ENCODE measurements at regions not wholly inside any gene's neighbourhood (a gene's known extent, or its start where the extent isn't known, plus 50 kb on each side); places are given as distances from the start of the nearest gene placed in this dataset.

DNA sequence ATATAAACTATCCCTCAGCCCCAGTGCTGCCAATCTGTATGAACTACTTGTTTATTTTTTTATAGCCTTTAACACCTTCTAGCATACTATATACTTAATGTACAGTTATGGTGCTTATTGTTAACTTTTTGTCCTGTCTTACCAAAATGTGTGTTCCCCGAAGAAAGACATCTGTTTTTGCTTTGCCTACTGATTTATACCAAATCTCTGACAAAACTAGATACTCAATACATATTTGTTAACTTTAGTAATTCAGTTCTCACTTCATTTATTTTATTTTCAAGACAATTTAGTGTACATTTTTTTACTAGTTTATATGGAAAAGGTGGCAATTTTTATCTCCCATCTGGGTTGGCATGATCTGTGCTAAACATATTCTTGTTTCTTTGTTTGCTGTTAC lies 824.3 kb upstream of the ATXN8OS start:
- in situ Hi-C loops (cut with MboI) = no loop called here
- no peak for TF ChIP-seq DPF2 (IDR thresholded peaks at IDR 0.05)
- TF ChIP-seq MTA2 (IDR thresholded peaks at IDR 0.05; ENCODE audit: low read depth) = no peak
- no peak for TF ChIP-seq BACH1 (IDR thresholded peaks at IDR 0.05; ENCODE audit: borderline replicate concordance)
- no peak for TF ChIP-seq CREB1 (IDR thresholded peaks at IDR 0.05; ENCODE audit: low read depth)
- TF ChIP-seq RBBP5 (conservative IDR thresholded peaks at IDR 0.05) = no peak
- no peak for TF ChIP-seq CREM (IDR thresholded peaks at IDR 0.05; ENCODE audit: low read depth)
- no peak for TF ChIP-seq HDAC2 (IDR thresholded peaks at IDR 0.05)
- ChIA-PET POLR2A (no interaction called here), SMC1A (ENCODE audit: uncharacterized antibody, unreplicated experiment) (interaction anchor here (1.3 kb wide), 1 partner anchor 8 kb away, joined by 5 read pairs; no protein-coding TSS in a partner anchor), RAD21 (ENCODE audit: unreplicated experiment) (no interaction called here), CTCF (no interaction called here)
- DNase-seq (ENCODE audit: low read depth, low spot score) (no peak), FAIRE-seq (no peak), ATAC-seq (no peak)
- BruUV-seq (replicated peaks) = no TSS peak
- intact Hi-C loops (cut with micrococcal nuclease; ENCODE audit: unreplicated experiment) = no loop called here
- no peaks in the 10 kb centered on the region for H3K9me3 ChIP-seq (replicated peaks; ENCODE audit: control insufficient read depth, insufficient read depth, low read length)
- H3K4me1 ChIP-seq (ENCODE audit: control insufficient read depth, insufficient read depth, low read length) = no peaks in the 10 kb centered on the region
- H3K27ac ChIP-seq (ENCODE audit: control insufficient read depth, insufficient read depth) = no peak overlapping the region
- no peak overlapping the region for H3K9ac ChIP-seq (ENCODE audit: control insufficient read depth, insufficient read depth, low read length)
- no peaks in the 10 kb centered on the region for H3K36me3 ChIP-seq (ENCODE audit: control insufficient read depth in 2 of 2, insufficient read depth in 2 of 2, low read length in 1 of 2)
- H3K79me2 ChIP-seq (ENCODE audit: control insufficient read depth, insufficient read depth, low read length) = no peaks in the 10 kb centered on the region
- H3K4me3 ChIP-seq = no peak overlapping the region
- no peaks in the 10 kb centered on the region for H4K20me1 ChIP-seq (ENCODE audit: control insufficient read depth, insufficient read depth)
- WGBS (ENCODE audit: insufficient coverage, insufficient replicate concordance, low lambda C conversion rate, missing lambda C conversion rate) = 37% methylated on average over 1 of the region's 1 CpG
- H3K27me3 ChIP-seq (replicated peaks in 1 of 2; ENCODE audit: control insufficient read depth in 2 of 2, insufficient read depth in 2 of 2, low read length in 1 of 2) = no peaks in the 10 kb centered on the region
- no peak overlapping the region for H2AFZ ChIP-seq (ENCODE audit: control insufficient read depth, low read depth, low read length)
- no peak overlapping the region for H3K4me2 ChIP-seq (ENCODE audit: control insufficient read depth, insufficient read depth)

GRCh38 chr13:69280399-69280798 lies 827.2 kb upstream of the ATXN8OS start:
- WGBS (ENCODE audit: insufficient coverage, insufficient replicate concordance, low lambda C conversion rate, missing lambda C conversion rate) = 0% methylated on average over 4 of the region's 4 CpGs
- ATAC-seq (no peak), DNase-seq (ENCODE audit: low read depth, low spot score) (no peak), FAIRE-seq (no peak)
- H3K36me3 ChIP-seq (ENCODE audit: control insufficient read depth in 2 of 2, insufficient read depth in 2 of 2, low read length in 1 of 2) = no peaks in the 10 kb centered on the region
- intact Hi-C loops (cut with micrococcal nuclease; ENCODE audit: unreplicated experiment) = no loop called here
- ChIA-PET CTCF (interaction anchor here (1.4 kb wide), 1 partner anchor 13 kb away, joined by 4 read pairs; no protein-coding TSS in a partner anchor), SMC1A (ENCODE audit: uncharacterized antibody, unreplicated experiment) (interaction anchor here (0.6 to 1.4 kb wide), 6 partner anchors 9 to 924 kb away, joined by 3 to 7 read pairs (median 3); no protein-coding TSS in a partner anchor), RAD21 (ENCODE audit: unreplicated experiment) (no interaction called here), POLR2A (interaction anchor here (0.5 kb wide), 1 partner anchor 1515 kb away, joined by 3 read pairs; no protein-coding TSS in a partner anchor)
- no peak overlapping the region for H3K4me2 ChIP-seq (ENCODE audit: control insufficient read depth, insufficient read depth)
- H3K9ac ChIP-seq (ENCODE audit: control insufficient read depth, insufficient read depth, low read length) = no peak overlapping the region
- H3K27me3 ChIP-seq (replicated peaks in 1 of 2; ENCODE audit: control insufficient read depth in 2 of 2, insufficient read depth in 2 of 2, low read length in 1 of 2) = no peaks in the 10 kb centered on the region
- in situ Hi-C loops (cut with MboI) = no loop called here
- H3K9me3 ChIP-seq (replicated peaks; ENCODE audit: control insufficient read depth, insufficient read depth, low read length) = no peaks in the 10 kb centered on the region
- BruUV-seq (replicated peaks) = no TSS peak
- H3K27ac ChIP-seq (ENCODE audit: control insufficient read depth, insufficient read depth) = no peak overlapping the region
- H2AFZ ChIP-seq (ENCODE audit: control insufficient read depth, low read depth, low read length) = no peak overlapping the region
- H3K4me3 ChIP-seq = no peak overlapping the region
- no peaks in the 10 kb centered on the region for H3K79me2 ChIP-seq (ENCODE audit: control insufficient read depth, insufficient read depth, low read length)
- no peaks in the 10 kb centered on the region for H3K4me1 ChIP-seq (ENCODE audit: control insufficient read depth, insufficient read depth, low read length)
- no peaks in the 10 kb centered on the region for H4K20me1 ChIP-seq (ENCODE audit: control insufficient read depth, insufficient read depth)
- TF ChIP-seq ELK1 (IDR thresholded peaks at IDR 0.05; ENCODE audit: low read depth, low read length) (no peak), NFYB (IDR thresholded peaks at IDR 0.05; ENCODE audit: insufficient read depth, low read depth, low read length) (no peak), BHLHE40 (IDR thresholded peaks at IDR 0.05; ENCODE audit: borderline replicate concordance in 1 of 2, low read depth in 2 of 2, low read length in 1 of 2) (no peak), NR2F1 (conservative IDR thresholded peaks at IDR 0.05) (no peak), KLF5 (IDR thresholded peaks at IDR 0.05; ENCODE audit: partially characterized antibody) (no peak)
- TF ChIP-seq, protein P1, sequence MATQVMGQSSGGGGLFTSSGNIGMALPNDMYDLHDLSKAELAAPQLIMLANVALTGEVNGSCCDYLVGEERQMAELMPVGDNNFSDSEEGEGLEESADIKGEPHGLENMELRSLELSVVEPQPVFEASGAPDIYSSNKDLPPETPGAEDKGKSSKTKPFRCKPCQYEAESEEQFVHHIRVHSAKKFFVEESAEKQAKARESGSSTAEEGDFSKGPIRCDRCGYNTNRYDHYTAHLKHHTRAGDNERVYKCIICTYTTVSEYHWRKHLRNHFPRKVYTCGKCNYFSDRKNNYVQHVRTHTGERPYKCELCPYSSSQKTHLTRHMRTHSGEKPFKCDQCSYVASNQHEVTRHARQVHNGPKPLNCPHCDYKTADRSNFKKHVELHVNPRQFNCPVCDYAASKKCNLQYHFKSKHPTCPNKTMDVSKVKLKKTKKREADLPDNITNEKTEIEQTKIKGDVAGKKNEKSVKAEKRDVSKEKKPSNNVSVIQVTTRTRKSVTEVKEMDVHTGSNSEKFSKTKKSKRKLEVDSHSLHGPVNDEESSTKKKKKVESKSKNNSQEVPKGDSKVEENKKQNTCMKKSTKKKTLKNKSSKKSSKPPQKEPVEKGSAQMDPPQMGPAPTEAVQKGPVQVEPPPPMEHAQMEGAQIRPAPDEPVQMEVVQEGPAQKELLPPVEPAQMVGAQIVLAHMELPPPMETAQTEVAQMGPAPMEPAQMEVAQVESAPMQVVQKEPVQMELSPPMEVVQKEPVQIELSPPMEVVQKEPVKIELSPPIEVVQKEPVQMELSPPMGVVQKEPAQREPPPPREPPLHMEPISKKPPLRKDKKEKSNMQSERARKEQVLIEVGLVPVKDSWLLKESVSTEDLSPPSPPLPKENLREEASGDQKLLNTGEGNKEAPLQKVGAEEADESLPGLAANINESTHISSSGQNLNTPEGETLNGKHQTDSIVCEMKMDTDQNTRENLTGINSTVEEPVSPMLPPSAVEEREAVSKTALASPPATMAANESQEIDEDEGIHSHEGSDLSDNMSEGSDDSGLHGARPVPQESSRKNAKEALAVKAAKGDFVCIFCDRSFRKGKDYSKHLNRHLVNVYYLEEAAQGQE (IDR thresholded peaks at IDR 0.05; ENCODE audit: low read depth, low read length) = no peak
